ENCODE measurements at regions not wholly inside any gene's neighbourhood (a gene's known extent, or its start where the extent isn't known, plus 50 kb on each side); places are given as distances from the start of the nearest gene placed in this dataset.

DNA sequence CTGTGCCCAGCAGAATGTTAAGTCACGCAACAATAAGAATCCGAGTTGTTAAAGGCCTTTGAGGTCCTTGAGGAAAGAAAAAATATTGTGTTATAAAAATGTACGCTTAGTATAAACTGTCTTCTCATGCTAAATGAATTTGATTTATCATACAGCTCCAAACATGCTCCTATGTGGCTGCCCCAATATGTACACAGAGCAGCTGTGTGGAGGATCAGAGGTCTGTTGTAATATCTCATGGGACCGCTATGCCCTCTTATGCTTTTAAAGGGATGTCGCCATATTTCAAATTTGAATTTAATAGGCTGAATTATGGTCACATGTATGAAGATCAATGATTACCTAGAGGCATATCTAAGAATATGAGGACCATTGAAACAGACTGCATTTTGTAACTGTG lies 90.2 kb downstream of the SLC5A7 start:
- no peaks in the 10 kb centered on the region for H3K9me3 ChIP-seq (ENCODE audit: low read depth)
- H3K4me3 ChIP-seq: no peak overlapping the region
- H3K36me3 ChIP-seq: no peaks in the 10 kb centered on the region
- TF ChIP-seq, protein P1, sequence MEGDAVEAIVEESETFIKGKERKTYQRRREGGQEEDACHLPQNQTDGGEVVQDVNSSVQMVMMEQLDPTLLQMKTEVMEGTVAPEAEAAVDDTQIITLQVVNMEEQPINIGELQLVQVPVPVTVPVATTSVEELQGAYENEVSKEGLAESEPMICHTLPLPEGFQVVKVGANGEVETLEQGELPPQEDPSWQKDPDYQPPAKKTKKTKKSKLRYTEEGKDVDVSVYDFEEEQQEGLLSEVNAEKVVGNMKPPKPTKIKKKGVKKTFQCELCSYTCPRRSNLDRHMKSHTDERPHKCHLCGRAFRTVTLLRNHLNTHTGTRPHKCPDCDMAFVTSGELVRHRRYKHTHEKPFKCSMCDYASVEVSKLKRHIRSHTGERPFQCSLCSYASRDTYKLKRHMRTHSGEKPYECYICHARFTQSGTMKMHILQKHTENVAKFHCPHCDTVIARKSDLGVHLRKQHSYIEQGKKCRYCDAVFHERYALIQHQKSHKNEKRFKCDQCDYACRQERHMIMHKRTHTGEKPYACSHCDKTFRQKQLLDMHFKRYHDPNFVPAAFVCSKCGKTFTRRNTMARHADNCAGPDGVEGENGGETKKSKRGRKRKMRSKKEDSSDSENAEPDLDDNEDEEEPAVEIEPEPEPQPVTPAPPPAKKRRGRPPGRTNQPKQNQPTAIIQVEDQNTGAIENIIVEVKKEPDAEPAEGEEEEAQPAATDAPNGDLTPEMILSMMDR (IDR thresholded peaks at IDR 0.05; ENCODE audit: low read depth, low read length): no peak
- no peaks in the 10 kb centered on the region for H3K27me3 ChIP-seq
- no peak for DNase-seq (ENCODE audit: low read depth in 1 of 2, low spot score in 1 of 2)
- no peaks in the 10 kb centered on the region for H3K4me1 ChIP-seq (ENCODE audit: low read depth)
- H3K27ac ChIP-seq: no peak overlapping the region

- TF ChIP-seq, protein P1 (IDR thresholded peaks at IDR 0.05; ENCODE audit: low read depth, low read length): no peak
- no peak overlapping the region for H3K27ac ChIP-seq
- no peak overlapping the region for H3K4me3 ChIP-seq
- H3K27me3 ChIP-seq: no peaks in the 10 kb centered on the region
- no peaks in the 10 kb centered on the region for H3K9me3 ChIP-seq (ENCODE audit: low read depth)
- no peak for DNase-seq (ENCODE audit: low read depth in 1 of 2, low spot score in 1 of 2)
- no peaks in the 10 kb centered on the region for H3K4me1 ChIP-seq (ENCODE audit: low read depth)
- H3K36me3 ChIP-seq: no peaks in the 10 kb centered on the region
Observed at GRCh38 chr2:108079736-108080135, 93.4 kb downstream of the SLC5A7 start.

GRCh38 chr2:108080177-108080576 lies 93.9 kb downstream of the SLC5A7 start:
- Histone ChIP-seq H3K27me3 (no peaks in the 10 kb centered on the region), H3K36me3 (no peaks in the 10 kb centered on the region), H3K4me3 (no peak overlapping the region), H3K9me3 (ENCODE audit: low read depth) (no peaks in the 10 kb centered on the region), H3K4me1 (ENCODE audit: low read depth) (no peaks in the 10 kb centered on the region), H3K27ac (no peak overlapping the region)
- no peak for DNase-seq (ENCODE audit: low read depth in 1 of 2, low spot score in 1 of 2)
- TF ChIP-seq, protein P1 (IDR thresholded peaks at IDR 0.05; ENCODE audit: low read depth, low read length): no peak

DNA sequence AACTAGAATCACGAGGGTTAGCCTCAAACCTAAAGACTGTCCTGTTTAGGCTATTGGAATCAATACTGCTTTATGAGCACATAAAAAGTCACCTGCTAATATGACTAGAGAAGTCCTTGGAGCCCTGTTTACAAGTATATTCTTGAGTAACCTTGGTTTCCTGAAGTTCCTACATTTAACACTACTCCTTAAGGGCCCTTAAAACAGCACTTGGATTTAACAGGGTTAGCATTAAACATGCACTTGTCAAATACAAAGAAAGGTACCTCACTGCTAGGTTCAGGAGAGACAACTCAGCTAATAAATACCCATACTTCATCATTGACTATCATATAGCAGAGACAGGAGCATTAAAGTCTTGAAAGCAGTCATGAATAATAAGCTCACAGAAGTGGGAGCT lies 96.7 kb downstream of the SLC5A7 start:
- TF ChIP-seq, protein P1 (IDR thresholded peaks at IDR 0.05; ENCODE audit: low read depth, low read length): no peak
- DNase-seq (ENCODE audit: low read depth in 1 of 2, low spot score in 1 of 2): no peak
- no peaks in the 10 kb centered on the region for H3K27me3 ChIP-seq
- H3K27ac ChIP-seq: no peak overlapping the region
- no peak overlapping the region for H3K4me3 ChIP-seq
- no peaks in the 10 kb centered on the region for H3K36me3 ChIP-seq
- H3K9me3 ChIP-seq (ENCODE audit: low read depth): no peaks in the 10 kb centered on the region
- no peaks in the 10 kb centered on the region for H3K4me1 ChIP-seq (ENCODE audit: low read depth)

- no peaks in the 10 kb centered on the region for H3K36me3 ChIP-seq
- TF ChIP-seq, protein P1 (IDR thresholded peaks at IDR 0.05; ENCODE audit: low read depth, low read length): no peak
- H3K27ac ChIP-seq: no peak overlapping the region
- no peak overlapping the region for H3K4me3 ChIP-seq
- no peaks in the 10 kb centered on the region for H3K27me3 ChIP-seq
- H3K9me3 ChIP-seq (ENCODE audit: low read depth): no peaks in the 10 kb centered on the region
- DNase-seq (ENCODE audit: low read depth in 1 of 2, low spot score in 1 of 2): no peak
- no peaks in the 10 kb centered on the region for H3K4me1 ChIP-seq (ENCODE audit: low read depth)
Observed at GRCh38 chr2:108084311-108084710, 98.0 kb downstream of the SLC5A7 start.

DNA sequence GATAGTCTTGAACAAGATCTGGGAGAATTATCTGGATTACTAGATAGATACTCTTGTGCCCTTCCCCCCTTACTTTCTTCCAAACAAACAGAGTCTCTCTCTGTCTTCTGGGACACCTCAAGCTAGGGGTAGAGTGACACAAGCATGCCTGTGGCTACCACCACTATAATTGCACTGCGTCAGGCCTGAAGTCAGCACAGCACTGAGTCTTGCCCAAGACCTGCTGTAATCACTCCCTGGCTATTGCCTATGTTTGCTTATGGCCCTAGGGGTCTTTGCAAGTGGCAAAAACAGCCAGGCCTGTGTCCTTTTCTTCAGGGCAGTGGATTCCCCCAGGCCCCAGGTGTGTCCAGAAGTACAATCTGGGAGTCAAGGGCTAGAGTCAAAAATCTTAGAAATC lies 106.6 kb downstream of the SLC5A7 start:
- TF ChIP-seq, protein P1 (IDR thresholded peaks at IDR 0.05; ENCODE audit: low read depth, low read length): no peak
- no peaks in the 10 kb centered on the region for H3K27me3 ChIP-seq
- no peak for DNase-seq (ENCODE audit: low read depth in 1 of 2, low spot score in 1 of 2)
- no peaks in the 10 kb centered on the region for H3K36me3 ChIP-seq
- no peak overlapping the region for H3K27ac ChIP-seq
- H3K4me3 ChIP-seq: no peak overlapping the region
- no peaks in the 10 kb centered on the region for H3K9me3 ChIP-seq (ENCODE audit: low read depth)
- H3K4me1 ChIP-seq (ENCODE audit: low read depth): no peaks in the 10 kb centered on the region
